ENCODE measurements at regions not wholly inside any gene's neighbourhood (a gene's known extent, or its start where the extent isn't known, plus 50 kb on each side); places are given as distances from the start of the nearest gene placed in this dataset.

- TF ChIP-seq CTCF (IDR thresholded peaks at IDR 0.05) (no peak), EP300 (IDR thresholded peaks at IDR 0.05) (no peak)
Observed at GRCh38 chr2:139949242-139949972, 1169.2 kb upstream of the NXPH2 start.
